K562 (cell line): ENCODE measurements at regions not wholly inside any gene's neighbourhood (a gene's known extent, or its start where the extent isn't known, plus 50 kb on each side); places are given as distances from the start of the nearest gene placed in this dataset.
A peak's percentile ranks its signal among the peaks of the same experiment; 100 is the strongest.

Source experiments
- ARID4B ChIP-seq: sonication (generic); formaldehyde crosslinking; IDR thresholded peaks from 2 replicates; pipeline ENCODE4 v1.8.0; 2022; ENCODE audit warnings: mild to moderate bottlenecking, missing genetic modification reagents
- COPS2 ChIP-seq: fragments of 450-650 bp; conservative IDR thresholded peaks from 2 replicates; pipeline ENCODE4 v1.6.1; 2016; ENCODE audit warnings: mild to moderate bottlenecking, moderate library complexity
- CUX1 ChIP-seq: fragments of 200-800 bp; sonication (Bioruptor generic); IDR thresholded peaks from 2 replicates; pipeline ENCODE4 v1.6.1; 2016; ENCODE audit warnings: missing genetic modification characterization, missing compliant biosample characterization
- FOSL1 ChIP-seq: fragments of 200-800 bp; sonication (Bioruptor generic); conservative IDR thresholded peaks from 2 replicates; pipeline ENCODE4 v1.6.1; 2016; ENCODE audit warnings: missing genetic modification characterization, missing compliant biosample characterization
- GABPA ChIP-seq: fragments of 200-800 bp; sonication (Bioruptor generic); conservative IDR thresholded peaks from 2 replicates; pipeline ENCODE4 v1.6.1; 2016; ENCODE audit warnings: low read depth, missing genetic modification characterization, missing compliant biosample characterization
- GABPB1 ChIP-seq: sonication (generic); formaldehyde crosslinking; IDR thresholded peaks from 2 replicates; pipeline ENCODE4 v1.8.0; 2022; ENCODE audit warnings: mild to moderate bottlenecking, missing genetic modification reagents
- NFE2 ChIP-seq: IDR thresholded peaks from 2 replicates; pipeline ENCODE4 v1.6.1; 2014; ENCODE audit warnings: antibody characterized with exemption, low read depth
- SAFB2 ChIP-seq: fragments of 200-400 bp; formaldehyde crosslinking; IDR thresholded peaks from 2 replicates; pipeline ENCODE4 v1.6.1; 2018; ENCODE audit warnings: borderline replicate concordance, low read length, low read depth, moderate library complexity; ENCODE audit not compliant: severe bottlenecking
- TSHZ1 ChIP-seq: fragments of 250-450 bp; sonication (Bioruptor Pico); IDR thresholded peaks from 2 replicates; pipeline ENCODE4 v1.4.0; 2020; ENCODE audit warnings: mild to moderate bottlenecking, moderate library complexity
- ZHX1 ChIP-seq: fragments of 150-350 bp; conservative IDR thresholded peaks from 2 replicates; pipeline ENCODE4 v1.6.1; 2014; ENCODE audit warnings: low read length
- ZKSCAN3 ChIP-seq: fragments of 250-450 bp; sonication (Bioruptor Pico); IDR thresholded peaks from 2 replicates; pipeline ENCODE4 v1.4.0; 2020

- TF ChIP-seq SAFB2 (no peak), NFE2 (peak; percentile 89), ZKSCAN3 (CRISPR knock-in tag) (no peak), FOSL1 (0 out of 2 replicates have a peak, but pooled peaks have one; percentile 31), CUX1 (CRISPR knock-in tag) (no peak), ARID4B (CRISPR knock-in tag) (no peak), GABPB1 (no peak), COPS2 (no peak), TSHZ1 (CRISPR knock-in tag) (no peak), GABPA (tag) (no peak), ZHX1 (no peak)
Measured at GRCh38 chr17:33968350-33969044, 286.6 kb upstream of the CCL2 start (continued).
